GM12874 (cell line): ENCODE measurements at regions not wholly inside any gene's neighbourhood (a gene's known extent, or its start where the extent isn't known, plus 50 kb on each side); places are given as distances from the start of the nearest gene placed in this dataset.

ENCODE experiments used
- CTCF ChIP-seq: IDR thresholded peaks from 2 replicates; pipeline ENCODE4 v1.5.1; 2011; ENCODE audit warnings: low read depth, mild to moderate bottlenecking, control low read depth, low read length, moderate library complexity; ENCODE audit not compliant: insufficient read depth

GRCh38 chr9:22997923-22998322 lies 551.3 kb downstream of the DMRTA1 start:
- TF ChIP-seq CTCF: no peak

GRCh38 chr9:23005156-23005555 lies 558.5 kb downstream of the DMRTA1 start:
- no peak for TF ChIP-seq CTCF

GRCh38 chr9:23006127-23006526 lies 559.5 kb downstream of the DMRTA1 start:
- no peak for TF ChIP-seq CTCF

DNA sequence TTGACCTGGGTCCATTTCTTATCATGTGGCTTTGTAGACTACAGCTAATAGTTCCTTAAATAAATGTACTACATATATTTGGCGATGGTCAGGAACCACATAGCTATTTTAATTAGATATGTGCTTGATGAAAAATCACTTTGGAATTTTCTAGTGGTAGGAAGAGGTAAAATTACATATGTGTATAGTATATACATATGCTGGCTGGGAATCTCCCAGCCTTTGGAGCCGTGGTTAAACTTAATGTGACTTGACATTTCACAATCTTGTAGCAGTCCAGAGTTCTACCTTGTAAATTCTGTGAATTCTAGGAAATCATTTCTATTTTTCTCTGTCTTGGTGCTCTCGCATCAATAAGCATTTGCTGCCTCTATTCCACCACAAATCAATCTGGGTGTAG lies 565.0 kb downstream of the DMRTA1 start:
- no peak for TF ChIP-seq CTCF

DNA sequence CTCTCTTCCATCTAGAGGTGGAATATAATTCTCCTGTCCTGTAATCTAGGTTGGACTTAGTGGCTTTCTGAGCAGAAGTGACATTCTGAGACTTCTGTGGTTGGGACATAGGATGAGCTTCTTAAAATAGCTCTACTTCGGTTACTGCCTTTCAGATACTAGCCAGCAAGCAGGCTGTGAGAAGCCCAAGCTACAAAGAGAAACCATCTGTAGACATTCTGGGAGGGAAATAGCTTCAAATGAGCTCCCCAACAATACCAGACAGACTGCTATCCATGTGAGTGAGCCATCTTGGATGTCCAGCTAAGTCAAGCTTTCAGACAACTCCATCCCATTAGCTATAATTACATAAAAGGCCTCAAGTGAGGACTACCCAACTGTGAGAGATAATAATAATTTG lies 568.9 kb downstream of the DMRTA1 start:
- no peak for TF ChIP-seq CTCF

DNA sequence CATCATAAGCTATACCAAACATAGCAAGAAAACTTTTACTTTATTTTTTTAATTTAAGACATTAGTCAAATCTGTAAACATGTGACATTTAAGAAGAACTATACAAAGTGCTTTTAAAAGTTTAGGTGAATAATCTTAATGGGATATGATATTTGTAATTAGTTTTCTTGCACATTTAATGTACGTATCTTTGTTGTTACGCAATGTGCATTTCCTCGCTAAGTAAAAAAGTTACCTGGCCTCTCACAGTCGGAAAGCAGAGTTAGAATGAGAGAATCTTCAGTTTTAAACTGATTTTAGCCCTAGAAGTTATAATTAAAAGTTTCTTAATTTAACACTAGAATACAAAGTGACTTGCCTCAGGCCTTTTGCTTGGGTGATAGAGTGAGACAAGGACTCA lies 589.8 kb downstream of the DMRTA1 start:
- no peak for TF ChIP-seq CTCF

- no peak for TF ChIP-seq CTCF
These were observed 592.8 kb downstream of the DMRTA1 start for GRCh38 chr9:23039402-23039801.

DNA sequence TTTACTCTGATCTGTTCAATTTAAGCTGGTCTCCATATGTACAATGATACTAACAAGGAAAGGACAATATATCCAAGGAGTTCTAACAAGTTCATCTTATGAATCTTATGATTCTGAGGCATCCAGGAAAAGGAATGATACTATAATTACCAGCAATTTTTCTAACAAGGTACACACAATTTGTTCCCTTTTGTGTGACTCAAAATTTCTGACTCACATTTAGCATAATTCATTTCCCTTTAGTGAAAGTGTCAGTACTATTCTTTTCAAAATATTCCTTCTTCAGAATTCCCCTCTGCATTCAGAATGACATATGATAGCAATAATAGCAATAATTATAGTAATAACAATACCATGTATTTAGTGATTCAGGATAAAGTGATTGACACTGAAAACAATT lies 594.8 kb downstream of the DMRTA1 start:
- no peak for TF ChIP-seq CTCF
